DOHH2 (cell line): ENCODE measurements at regions not wholly inside any gene's neighbourhood (a gene's known extent, or its start where the extent isn't known, plus 50 kb on each side); places are given as distances from the start of the nearest gene placed in this dataset.

ENCODE experiments used
- CTCF ChIP-seq: fragments of 200-600 bp; sonication (generic); IDR thresholded peaks from one replicate; pipeline ENCODE4 v1.5.1; 2014; ENCODE audit warnings: antibody characterized with exemption, mild to moderate bottlenecking, low read depth, low read length; ENCODE audit not compliant: poor library complexity, severe bottlenecking
- EZH2phosphoT487 ChIP-seq: fragments of 200-600 bp; sonication (generic); IDR thresholded peaks from 2 replicates; pipeline ENCODE4 v1.6.1; 2017; ENCODE audit warnings: borderline replicate concordance, mild to moderate bottlenecking, antibody characterized with exemption, low read length, moderate library complexity, mixed read lengths

- no peak for TF ChIP-seq EZH2phosphoT487
- TF ChIP-seq CTCF = no peak
Measured at GRCh38 chr3:104275199-104275598, 1091.5 kb upstream of the ALCAM start.
